ENCODE measurements at regions not wholly inside any gene's neighbourhood (a gene's known extent, or its start where the extent isn't known, plus 50 kb on each side); places are given as distances from the start of the nearest gene placed in this dataset.

DNA sequence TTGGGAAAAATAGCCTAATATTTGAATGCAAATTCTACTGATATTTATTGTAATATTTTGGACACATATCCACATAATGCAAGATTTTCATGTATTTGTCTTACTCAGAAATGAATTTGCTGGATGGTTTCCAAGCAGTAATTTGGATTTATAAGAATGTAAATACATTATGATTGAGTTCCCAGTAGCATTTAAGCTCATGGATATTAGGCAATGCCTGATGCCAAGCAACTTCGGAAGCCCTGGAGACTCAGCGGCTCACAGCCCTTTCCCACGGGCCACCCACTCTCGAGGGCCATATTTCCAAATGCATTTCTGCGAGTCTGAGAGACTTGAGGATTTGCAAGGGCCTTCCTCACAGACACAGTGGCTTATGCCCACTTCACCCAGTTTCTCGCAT is 62.1 kb upstream of the MYOCD start:
- TF ChIP-seq ZNF274 (IDR thresholded peaks at IDR 0.05; ENCODE audit: low read depth, low read length), result no peak
- TF ChIP-seq YY1 (IDR thresholded peaks at IDR 0.05; ENCODE audit: insufficient read depth, insufficient read length), result no peak
